NB4 (cell line): ENCODE measurements at regions not wholly inside any gene's neighbourhood (a gene's known extent, or its start where the extent isn't known, plus 50 kb on each side); places are given as distances from the start of the nearest gene placed in this dataset.

Experiments used
- MYC ChIP-seq: IDR thresholded peaks from 2 replicates; pipeline ENCODE4 v1.6.1; 2011; ENCODE audit warnings: low read depth, low read length
- POLR2A ChIP-seq: IDR thresholded peaks from 2 replicates; pipeline ENCODE4 v1.6.1; 2011; ENCODE audit warnings: mild to moderate bottlenecking; ENCODE audit not compliant: insufficient read length; ENCODE audit errors: extremely low read depth
- TF ChIP-seq, protein P1 (sequence below): IDR thresholded peaks from 2 replicates; pipeline ENCODE4 v1.6.1; 2011; ENCODE audit warnings: low read depth, low read length
- TF ChIP-seq, protein P2 (sequence below): IDR thresholded peaks from one replicate; pipeline ENCODE4 v1.5.1; 2012; ENCODE audit warnings: low read depth, low read length

DNA sequence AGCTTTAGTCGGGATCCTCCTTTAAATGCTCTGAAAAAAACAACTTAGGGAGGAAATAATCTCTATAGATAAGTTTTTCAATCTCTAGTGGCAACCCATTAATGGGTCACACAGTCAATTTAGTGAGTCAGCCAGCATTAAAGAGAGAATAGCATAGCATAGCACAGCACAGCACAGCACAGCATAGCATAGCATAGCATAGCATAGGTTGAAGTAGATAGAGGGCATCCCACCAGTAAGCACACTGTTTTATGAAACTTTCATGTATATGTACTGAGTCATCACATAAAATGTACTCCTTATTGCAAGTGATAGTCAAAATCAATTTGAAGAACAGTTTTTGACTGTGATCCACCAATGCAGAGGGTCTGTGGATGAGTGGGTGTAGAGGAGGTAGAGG lies 522.9 kb downstream of the CCDC171 start:
- TF ChIP-seq, protein P1, sequence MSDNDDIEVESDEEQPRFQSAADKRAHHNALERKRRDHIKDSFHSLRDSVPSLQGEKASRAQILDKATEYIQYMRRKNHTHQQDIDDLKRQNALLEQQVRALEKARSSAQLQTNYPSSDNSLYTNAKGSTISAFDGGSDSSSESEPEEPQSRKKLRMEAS = no peak
- TF ChIP-seq POLR2A (no peak), MYC (no peak)
- TF ChIP-seq, protein P2, sequence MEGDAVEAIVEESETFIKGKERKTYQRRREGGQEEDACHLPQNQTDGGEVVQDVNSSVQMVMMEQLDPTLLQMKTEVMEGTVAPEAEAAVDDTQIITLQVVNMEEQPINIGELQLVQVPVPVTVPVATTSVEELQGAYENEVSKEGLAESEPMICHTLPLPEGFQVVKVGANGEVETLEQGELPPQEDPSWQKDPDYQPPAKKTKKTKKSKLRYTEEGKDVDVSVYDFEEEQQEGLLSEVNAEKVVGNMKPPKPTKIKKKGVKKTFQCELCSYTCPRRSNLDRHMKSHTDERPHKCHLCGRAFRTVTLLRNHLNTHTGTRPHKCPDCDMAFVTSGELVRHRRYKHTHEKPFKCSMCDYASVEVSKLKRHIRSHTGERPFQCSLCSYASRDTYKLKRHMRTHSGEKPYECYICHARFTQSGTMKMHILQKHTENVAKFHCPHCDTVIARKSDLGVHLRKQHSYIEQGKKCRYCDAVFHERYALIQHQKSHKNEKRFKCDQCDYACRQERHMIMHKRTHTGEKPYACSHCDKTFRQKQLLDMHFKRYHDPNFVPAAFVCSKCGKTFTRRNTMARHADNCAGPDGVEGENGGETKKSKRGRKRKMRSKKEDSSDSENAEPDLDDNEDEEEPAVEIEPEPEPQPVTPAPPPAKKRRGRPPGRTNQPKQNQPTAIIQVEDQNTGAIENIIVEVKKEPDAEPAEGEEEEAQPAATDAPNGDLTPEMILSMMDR = no peak
